Activated CD4-positive, alpha-beta T cell treated with anti-CD3 and anti-CD28 coated beads, Interleukin-2, amount 10 ng/mL, durations not matched to agents 7 days and 5 days (primary cell): ENCODE measurements at regions not wholly inside any gene's neighbourhood (a gene's known extent, or its start where the extent isn't known, plus 50 kb on each side); places are given as distances from the start of the nearest gene placed in this dataset.

Source experiments
- CTCF ChIA-PET: fragments of 350-600 bp; sonication (Branson Sonifier 250); formaldehyde crosslinking; loops from one replicate; lab custom pipeline; 2021; ENCODE audit warnings: antibody characterized with exemption; lab: Charles Lee
- POLR2A ChIA-PET: fragments of 350-600 bp; sonication (Branson Sonifier 250); formaldehyde crosslinking; loops from one replicate; lab custom pipeline; 2021; ENCODE audit warnings: antibody characterized with exemption; lab: Charles Lee
- DNase-seq: peaks from one replicate; pipeline ENCODE4 v3.0.0-alpha.2; 2020
- H3K27ac Mint-ChIP-seq: one replicate; pipeline ENCODE4 v1.8.0; 2021; ENCODE audit warnings: mild to moderate bottlenecking, moderate library complexity, mixed read lengths
- H3K27me3 Mint-ChIP-seq: one replicate; pipeline ENCODE4 v1.8.0; 2021; ENCODE audit warnings: mixed read lengths
- H3K36me3 Mint-ChIP-seq: one replicate; pipeline ENCODE4 v1.8.0; 2021; ENCODE audit warnings: low read depth, mixed read lengths
- H3K4me1 Mint-ChIP-seq: one replicate; pipeline ENCODE4 v1.8.0; 2021; ENCODE audit warnings: mixed read lengths
- H3K4me3 Mint-ChIP-seq: one replicate; pipeline ENCODE4 v1.8.0; 2021; ENCODE audit warnings: mild to moderate bottlenecking, moderate library complexity, mixed read lengths
- H3K9me3 Mint-ChIP-seq: one replicate; pipeline ENCODE4 v1.8.0; 2021; ENCODE audit warnings: mixed read lengths

- no peak overlapping the region for H3K27ac Mint-ChIP-seq
- H3K36me3 Mint-ChIP-seq: no peaks in the 10 kb centered on the region
- peaks cover 7% of the 10 kb centered on the region for H3K27me3 Mint-ChIP-seq
- H3K4me3 Mint-ChIP-seq: no peak overlapping the region
- POLR2A ChIA-PET: no interaction called here
- CTCF ChIA-PET: interaction anchor here (1.1 kb wide), 1 partner anchor 10 kb away, joined by 3 read pairs; no protein-coding TSS in a partner anchor
- H3K4me1 Mint-ChIP-seq: peaks cover 14% of the 10 kb centered on the region
- peaks cover 4% of the 10 kb centered on the region for H3K9me3 Mint-ChIP-seq
- peak; percentile 19 for DNase-seq
Measured at GRCh38 chr3:42345811-42346210, 64.6 kb downstream of the LYZL4 start.

GRCh38 chr3:42340466-42340865 lies 69.9 kb downstream of the LYZL4 start:
- no peak overlapping the region for H3K27ac Mint-ChIP-seq
- no peaks in the 10 kb centered on the region for H3K36me3 Mint-ChIP-seq
- ChIA-PET CTCF (no interaction called here), POLR2A (no interaction called here)
- H3K4me1 Mint-ChIP-seq: peaks cover 2% of the 10 kb centered on the region
- peaks cover 4% of the 10 kb centered on the region for H3K9me3 Mint-ChIP-seq
- DNase-seq: no peak
- peaks cover 9% of the 10 kb centered on the region for H3K27me3 Mint-ChIP-seq
- no peak overlapping the region for H3K4me3 Mint-ChIP-seq

GRCh38 chr3:42339321-42339720 lies 71.1 kb downstream of the LYZL4 start:
- ChIA-PET POLR2A (no interaction called here), CTCF (no interaction called here)
- Mint-ChIP-seq H3K36me3 (no peaks in the 10 kb centered on the region), H3K4me3 (no peak overlapping the region), H3K4me1 (no peaks in the 10 kb centered on the region), H3K27me3 (peaks cover 11% of the 10 kb centered on the region), H3K27ac (no peak overlapping the region), H3K9me3 (no peaks in the 10 kb centered on the region)
- no peak for DNase-seq

GRCh38 chr3:42336103-42336502 lies 70.1 kb upstream of the CCK start:
- POLR2A ChIA-PET: no interaction called here
- no peak for DNase-seq
- no peak overlapping the region for H3K4me3 Mint-ChIP-seq
- peaks cover 5% of the 10 kb centered on the region for H3K27me3 Mint-ChIP-seq
- H3K36me3 Mint-ChIP-seq: no peaks in the 10 kb centered on the region
- CTCF ChIA-PET: interaction anchor here (1.4 kb wide), 1 partner anchor 10 kb away, joined by 3 read pairs; no protein-coding TSS in a partner anchor
- H3K9me3 Mint-ChIP-seq: peaks cover 2% of the 10 kb centered on the region
- H3K4me1 Mint-ChIP-seq: no peaks in the 10 kb centered on the region
- no peak overlapping the region for H3K27ac Mint-ChIP-seq

- no peak overlapping the region for H3K4me3 Mint-ChIP-seq
- H3K4me1 Mint-ChIP-seq: no peaks in the 10 kb centered on the region
- POLR2A ChIA-PET: no interaction called here
- H3K9me3 Mint-ChIP-seq: peaks cover 36% of the 10 kb centered on the region
- CTCF ChIA-PET: no interaction called here
- DNase-seq: no peak
- H3K27ac Mint-ChIP-seq: no peak overlapping the region
- H3K27me3 Mint-ChIP-seq: no peaks in the 10 kb centered on the region
- H3K36me3 Mint-ChIP-seq: peaks cover 11% of the 10 kb centered on the region
Measured at GRCh38 chr3:42317137-42317536, 51.2 kb upstream of the CCK start.
